ENCODE measurements at regions not wholly inside any gene's neighbourhood (a gene's known extent, or its start where the extent isn't known, plus 50 kb on each side); places are given as distances from the start of the nearest gene placed in this dataset.

DNA sequence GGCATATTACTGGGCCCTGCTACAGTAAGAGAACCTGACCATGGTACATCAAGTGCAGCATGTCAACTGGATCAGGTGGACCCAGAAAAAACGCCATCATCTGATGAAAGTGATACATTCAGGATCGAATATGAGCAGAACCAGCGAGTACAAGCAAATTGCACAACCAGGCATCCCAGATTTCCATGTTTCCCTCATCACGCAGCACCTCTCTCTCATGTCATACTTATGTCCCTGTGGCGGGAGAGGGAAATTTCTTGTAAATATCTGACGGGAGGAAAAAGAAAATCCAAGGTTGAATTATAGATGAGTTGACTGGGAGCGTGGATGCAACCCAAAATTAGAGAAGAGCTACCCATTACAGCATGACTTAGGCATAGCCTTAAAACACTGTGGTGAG is 608.5 kb upstream of the FAT1 start:
- Histone ChIP-seq H4K20me1 (ENCODE audit: insufficient read depth, poor library complexity, severe bottlenecking) (no peaks in the 10 kb centered on the region), H3K9me3 (ENCODE audit: low read depth) (no peaks in the 10 kb centered on the region), H3K36me3 (replicated peaks; ENCODE audit: insufficient read depth, low read depth) (no peaks in the 10 kb centered on the region), H3K4me3 (no peak overlapping the region), H3K27ac (no peak overlapping the region), H2AFZ (no peak overlapping the region), H3K4me1 (ENCODE audit: insufficient read depth) (no peaks in the 10 kb centered on the region), H3K9me2 (replicated peaks; ENCODE audit: insufficient read depth) (no peaks in the 10 kb centered on the region), H3K79me2 (no peaks in the 10 kb centered on the region), H3K27me3 (no peaks in the 10 kb centered on the region), H3K4me2 (no peak overlapping the region)
- DNase-seq (ENCODE audit: low spot score) = no peak
- TF ChIP-seq, protein P1, sequence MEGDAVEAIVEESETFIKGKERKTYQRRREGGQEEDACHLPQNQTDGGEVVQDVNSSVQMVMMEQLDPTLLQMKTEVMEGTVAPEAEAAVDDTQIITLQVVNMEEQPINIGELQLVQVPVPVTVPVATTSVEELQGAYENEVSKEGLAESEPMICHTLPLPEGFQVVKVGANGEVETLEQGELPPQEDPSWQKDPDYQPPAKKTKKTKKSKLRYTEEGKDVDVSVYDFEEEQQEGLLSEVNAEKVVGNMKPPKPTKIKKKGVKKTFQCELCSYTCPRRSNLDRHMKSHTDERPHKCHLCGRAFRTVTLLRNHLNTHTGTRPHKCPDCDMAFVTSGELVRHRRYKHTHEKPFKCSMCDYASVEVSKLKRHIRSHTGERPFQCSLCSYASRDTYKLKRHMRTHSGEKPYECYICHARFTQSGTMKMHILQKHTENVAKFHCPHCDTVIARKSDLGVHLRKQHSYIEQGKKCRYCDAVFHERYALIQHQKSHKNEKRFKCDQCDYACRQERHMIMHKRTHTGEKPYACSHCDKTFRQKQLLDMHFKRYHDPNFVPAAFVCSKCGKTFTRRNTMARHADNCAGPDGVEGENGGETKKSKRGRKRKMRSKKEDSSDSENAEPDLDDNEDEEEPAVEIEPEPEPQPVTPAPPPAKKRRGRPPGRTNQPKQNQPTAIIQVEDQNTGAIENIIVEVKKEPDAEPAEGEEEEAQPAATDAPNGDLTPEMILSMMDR (IDR thresholded peaks at IDR 0.05; ENCODE audit: poor library complexity) = no peak
- TF ChIP-seq EZH2phosphoT487 (IDR thresholded peaks at IDR 0.05; ENCODE audit: low read depth, severe bottlenecking, unreplicated experiment) (no peak), EZH2 (IDR thresholded peaks at IDR 0.05; ENCODE audit: borderline replicate concordance) (no peak)
- 90% methylated on average over 7 of the region's 7 CpGs for WGBS (ENCODE audit: low lambda C conversion rate, missing lambda C conversion rate)

- Histone ChIP-seq H3K36me3 (replicated peaks; ENCODE audit: insufficient read depth, low read depth) (no peaks in the 10 kb centered on the region), H3K27me3 (no peaks in the 10 kb centered on the region), H2AFZ (no peak overlapping the region), H3K9me3 (ENCODE audit: low read depth) (no peaks in the 10 kb centered on the region), H3K4me2 (no peak overlapping the region), H3K9me2 (replicated peaks; ENCODE audit: insufficient read depth) (no peaks in the 10 kb centered on the region), H3K4me3 (no peak overlapping the region), H3K27ac (no peak overlapping the region), H3K4me1 (ENCODE audit: insufficient read depth) (no peaks in the 10 kb centered on the region), H3K79me2 (no peaks in the 10 kb centered on the region), H4K20me1 (ENCODE audit: insufficient read depth, poor library complexity, severe bottlenecking) (no peaks in the 10 kb centered on the region)
- no peak for DNase-seq (ENCODE audit: low spot score)
- WGBS (ENCODE audit: low lambda C conversion rate, missing lambda C conversion rate) = 93% methylated on average over 4 of the region's 4 CpGs
- TF ChIP-seq EZH2 (IDR thresholded peaks at IDR 0.05; ENCODE audit: borderline replicate concordance) = no peak
- no peak for TF ChIP-seq EZH2phosphoT487 (IDR thresholded peaks at IDR 0.05; ENCODE audit: low read depth, severe bottlenecking, unreplicated experiment)
- TF ChIP-seq, protein P1 (IDR thresholded peaks at IDR 0.05; ENCODE audit: poor library complexity) = no peak
These were observed 609.5 kb upstream of the FAT1 start for GRCh38 chr4:187333151-187333550.

DNA sequence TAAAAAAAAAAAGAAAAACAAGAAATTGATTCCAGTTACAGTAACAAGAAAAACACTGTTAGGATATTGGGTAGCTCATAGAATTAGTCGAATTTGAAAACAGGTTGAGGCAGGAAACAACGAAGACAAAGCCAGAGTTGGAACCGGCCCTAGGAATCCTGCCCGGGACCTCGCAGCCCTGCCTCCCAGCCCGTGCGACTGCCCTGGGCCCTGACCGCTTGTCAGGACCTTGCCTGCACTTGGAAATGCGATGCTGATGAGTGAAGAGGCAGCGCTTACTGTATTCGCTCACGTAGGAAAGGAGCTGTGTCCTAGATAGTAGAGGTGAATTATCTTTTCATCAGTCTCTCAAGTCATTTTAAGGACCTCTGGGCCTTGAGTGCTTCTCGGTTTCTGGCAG is 611.7 kb upstream of the FAT1 start:
- WGBS (ENCODE audit: low lambda C conversion rate, missing lambda C conversion rate) = 91% methylated on average over 13 of the region's 13 CpGs
- Histone ChIP-seq H3K9me3 (ENCODE audit: low read depth) (no peaks in the 10 kb centered on the region), H4K20me1 (ENCODE audit: insufficient read depth, poor library complexity, severe bottlenecking) (no peaks in the 10 kb centered on the region)

More for the DNA sequence above, 611.7 kb upstream of the FAT1 start:
- TF ChIP-seq EZH2 (IDR thresholded peaks at IDR 0.05; ENCODE audit: borderline replicate concordance) (no peak), EZH2phosphoT487 (IDR thresholded peaks at IDR 0.05; ENCODE audit: low read depth, severe bottlenecking, unreplicated experiment) (no peak)
- TF ChIP-seq, protein P1 (IDR thresholded peaks at IDR 0.05; ENCODE audit: poor library complexity) = no peak
- no peaks in the 10 kb centered on the region for H3K9me2 ChIP-seq (replicated peaks; ENCODE audit: insufficient read depth)
- no peak overlapping the region for H2AFZ ChIP-seq
- H3K79me2 ChIP-seq = no peaks in the 10 kb centered on the region
- no peak overlapping the region for H3K4me3 ChIP-seq
- no peak for DNase-seq (ENCODE audit: low spot score)
- H3K36me3 ChIP-seq (replicated peaks; ENCODE audit: insufficient read depth, low read depth) = no peaks in the 10 kb centered on the region
- no peak overlapping the region for H3K27ac ChIP-seq
- no peak overlapping the region for H3K4me2 ChIP-seq
- H3K27me3 ChIP-seq = no peaks in the 10 kb centered on the region
- H3K4me1 ChIP-seq (ENCODE audit: insufficient read depth) = no peaks in the 10 kb centered on the region

Data from hepatocyte (in vitro differentiated cells).